SK-N-SH treated with all-trans-retinoic acid at 6 μM for 48 hours (cell line): ENCODE measurements at regions not wholly inside any gene's neighbourhood (a gene's known extent, or its start where the extent isn't known, plus 50 kb on each side); places are given as distances from the start of the nearest gene placed in this dataset.

Experiments used
- ATAC-seq: fragments of 200-7000 bp; cut with Tn5 transposase; 3 replicates; pipeline ENCODE4 v1.9.1; 2020; ENCODE audit warnings: mild to moderate bottlenecking, moderate library complexity
- ARNTL ChIP-seq: fragments of 450-650 bp; formaldehyde crosslinking; IDR thresholded peaks from 2 replicates; pipeline ENCODE4 v1.5.0; 2020; ENCODE audit warnings: low read depth, mild to moderate bottlenecking, moderate library complexity, borderline replicate concordance
- BACH2 ChIP-seq: fragments of 250-450 bp; sonication (Bioruptor Pico); IDR thresholded peaks from 2 replicates; pipeline ENCODE4 v1.9.0; 2021; ENCODE audit warnings: mild to moderate bottlenecking, borderline replicate concordance
- CSDC2 ChIP-seq: fragments of 250-450 bp; sonication (Bioruptor Pico); IDR thresholded peaks from 2 replicates; pipeline ENCODE4 v1.5.0; 2020; ENCODE audit warnings: mild to moderate bottlenecking, moderate library complexity
- ESRRG ChIP-seq: fragments of 250-450 bp; sonication (Bioruptor Pico); IDR thresholded peaks from 2 replicates; pipeline ENCODE4 v1.6.1; 2021; ENCODE audit warnings: mild to moderate bottlenecking
- GLIS3 ChIP-seq: fragments of 250-450 bp; sonication (Bioruptor Pico); IDR thresholded peaks from 2 replicates; pipeline ENCODE4 v1.5.0; 2020; ENCODE audit warnings: mild to moderate bottlenecking, moderate library complexity
- ISL1 ChIP-seq: fragments of 250-450 bp; sonication (Bioruptor Pico); IDR thresholded peaks from 2 replicates; pipeline ENCODE4 v2.1.2; 2022; ENCODE audit warnings: mild to moderate bottlenecking, moderate library complexity
- OSR1 ChIP-seq: fragments of 250-450 bp; sonication (Bioruptor Pico); IDR thresholded peaks from 2 replicates; pipeline ENCODE4 v1.8.0; 2022; ENCODE audit warnings: moderate library complexity, mild to moderate bottlenecking, inconsistent platforms
- PPARA ChIP-seq: fragments of 250-450 bp; sonication (Bioruptor Pico); IDR thresholded peaks from 2 replicates; pipeline ENCODE4 v1.5.0; 2020; ENCODE audit warnings: mild to moderate bottlenecking, borderline replicate concordance
- RARB ChIP-seq: fragments of 250-450 bp; sonication (Bioruptor Pico); IDR thresholded peaks from 2 replicates; pipeline ENCODE4 v1.8.0; 2021; ENCODE audit warnings: mild to moderate bottlenecking, moderate library complexity
- SNAI2 ChIP-seq: fragments of 250-450 bp; sonication (Bioruptor Pico); IDR thresholded peaks from 2 replicates; pipeline ENCODE4 v1.5.0; 2020; ENCODE audit warnings: mild to moderate bottlenecking, moderate library complexity
- TCF4 ChIP-seq: fragments of 250-450 bp; sonication (Bioruptor Pico); IDR thresholded peaks from 2 replicates; pipeline ENCODE4 v1.8.0; 2021; ENCODE audit warnings: mild to moderate bottlenecking, moderate library complexity, borderline replicate concordance
- TOX ChIP-seq: fragments of 250-450 bp; sonication (Bioruptor Pico); IDR thresholded peaks from 2 replicates; pipeline ENCODE4 v1.8.0; 2021; ENCODE audit warnings: mild to moderate bottlenecking, moderate library complexity, borderline replicate concordance
- ZC3H10 ChIP-seq: fragments of 250-450 bp; sonication (Bioruptor Pico); IDR thresholded peaks from 2 replicates; pipeline ENCODE4 v1.5.1; 2021; ENCODE audit warnings: mild to moderate bottlenecking, moderate library complexity
- ZFP3 ChIP-seq: fragments of 250-450 bp; sonication (Bioruptor Pico); IDR thresholded peaks from 2 replicates; pipeline ENCODE4 v1.5.0; 2020; ENCODE audit warnings: mild to moderate bottlenecking, moderate library complexity
- ZFP30 ChIP-seq: fragments of 450-650 bp; formaldehyde crosslinking; IDR thresholded peaks from 2 replicates; pipeline ENCODE4 v1.5.0; 2022; ENCODE audit warnings: mild to moderate bottlenecking, moderate library complexity
- ZNF565 ChIP-seq: fragments of 450-650 bp; formaldehyde crosslinking; conservative IDR thresholded peaks from 2 replicates; pipeline ENCODE4 v1.5.0; 2020; ENCODE audit warnings: low read depth, mild to moderate bottlenecking, moderate library complexity
- ZNF70 ChIP-seq: fragments of 450-650 bp; formaldehyde crosslinking; IDR thresholded peaks from 2 replicates; pipeline ENCODE4 v1.5.0; 2020; ENCODE audit warnings: mild to moderate bottlenecking, moderate library complexity
- ZNF8 ChIP-seq: fragments of 450-650 bp; formaldehyde crosslinking; IDR thresholded peaks from 2 replicates; pipeline ENCODE4 v1.5.0; 2020; ENCODE audit warnings: mild to moderate bottlenecking, moderate library complexity
- TF ChIP-seq, protein P1 (sequence below): fragments of 250-450 bp; sonication (Bioruptor Pico); IDR thresholded peaks from 2 replicates; pipeline ENCODE4 v1.5.0; 2020; ENCODE audit warnings: mild to moderate bottlenecking, moderate library complexity
- TF ChIP-seq, protein P2 (sequence below): fragments of 250-450 bp; sonication (Bioruptor Pico); IDR thresholded peaks from 2 replicates; pipeline ENCODE4 v1.8.0; 2020; ENCODE audit warnings: mild to moderate bottlenecking, moderate library complexity, borderline replicate concordance
- TF ChIP-seq, protein P3 (sequence below): fragments of 250-450 bp; sonication (Bioruptor Pico); IDR thresholded peaks from 2 replicates; pipeline ENCODE4 v1.5.1; 2021; ENCODE audit warnings: mild to moderate bottlenecking, moderate library complexity
- TF ChIP-seq, protein P4 (sequence below): fragments of 250-450 bp; sonication (Bioruptor Pico); IDR thresholded peaks from 2 replicates; pipeline ENCODE4 v1.5.1; 2020; ENCODE audit warnings: low read depth, mild to moderate bottlenecking, moderate library complexity
- TF ChIP-seq, protein P5 (sequence below): fragments of 250-450 bp; sonication (Bioruptor Pico); IDR thresholded peaks from 2 replicates; pipeline ENCODE4 v1.8.0; 2021; ENCODE audit warnings: low read depth, mild to moderate bottlenecking, moderate library complexity, borderline replicate concordance

DNA sequence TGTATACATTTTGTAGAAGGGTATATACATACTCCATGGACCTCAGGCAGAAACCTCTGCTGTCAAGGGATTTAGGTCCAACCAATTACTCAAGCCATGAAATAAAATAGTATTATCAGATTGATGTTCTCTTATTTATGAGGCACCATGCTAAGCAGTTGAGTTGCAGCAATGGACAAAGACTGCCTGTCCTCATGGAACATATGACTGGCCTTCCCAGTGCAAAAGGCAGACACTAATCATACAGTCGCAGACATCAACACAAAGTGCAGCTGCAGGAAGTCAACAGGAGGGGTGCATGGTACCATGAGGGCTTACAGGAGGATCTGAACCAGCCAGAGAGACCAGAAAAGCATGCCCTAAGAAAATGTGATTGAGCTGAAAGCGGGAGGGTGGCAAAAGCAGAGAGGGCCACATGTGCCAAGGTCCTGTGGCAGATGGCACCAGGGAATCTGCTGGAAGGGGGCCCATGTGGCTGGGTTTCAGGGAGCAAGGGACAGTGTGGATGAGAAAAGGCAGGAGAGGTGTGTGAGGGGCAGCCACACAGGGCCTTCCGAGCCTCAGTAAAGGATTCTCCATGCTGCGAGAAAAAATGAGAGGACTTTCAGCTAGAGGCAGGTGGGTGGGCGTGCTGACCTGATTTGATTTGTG lies 61.4 kb upstream of the RNF152 start (continued):
- TF ChIP-seq, protein P1, sequence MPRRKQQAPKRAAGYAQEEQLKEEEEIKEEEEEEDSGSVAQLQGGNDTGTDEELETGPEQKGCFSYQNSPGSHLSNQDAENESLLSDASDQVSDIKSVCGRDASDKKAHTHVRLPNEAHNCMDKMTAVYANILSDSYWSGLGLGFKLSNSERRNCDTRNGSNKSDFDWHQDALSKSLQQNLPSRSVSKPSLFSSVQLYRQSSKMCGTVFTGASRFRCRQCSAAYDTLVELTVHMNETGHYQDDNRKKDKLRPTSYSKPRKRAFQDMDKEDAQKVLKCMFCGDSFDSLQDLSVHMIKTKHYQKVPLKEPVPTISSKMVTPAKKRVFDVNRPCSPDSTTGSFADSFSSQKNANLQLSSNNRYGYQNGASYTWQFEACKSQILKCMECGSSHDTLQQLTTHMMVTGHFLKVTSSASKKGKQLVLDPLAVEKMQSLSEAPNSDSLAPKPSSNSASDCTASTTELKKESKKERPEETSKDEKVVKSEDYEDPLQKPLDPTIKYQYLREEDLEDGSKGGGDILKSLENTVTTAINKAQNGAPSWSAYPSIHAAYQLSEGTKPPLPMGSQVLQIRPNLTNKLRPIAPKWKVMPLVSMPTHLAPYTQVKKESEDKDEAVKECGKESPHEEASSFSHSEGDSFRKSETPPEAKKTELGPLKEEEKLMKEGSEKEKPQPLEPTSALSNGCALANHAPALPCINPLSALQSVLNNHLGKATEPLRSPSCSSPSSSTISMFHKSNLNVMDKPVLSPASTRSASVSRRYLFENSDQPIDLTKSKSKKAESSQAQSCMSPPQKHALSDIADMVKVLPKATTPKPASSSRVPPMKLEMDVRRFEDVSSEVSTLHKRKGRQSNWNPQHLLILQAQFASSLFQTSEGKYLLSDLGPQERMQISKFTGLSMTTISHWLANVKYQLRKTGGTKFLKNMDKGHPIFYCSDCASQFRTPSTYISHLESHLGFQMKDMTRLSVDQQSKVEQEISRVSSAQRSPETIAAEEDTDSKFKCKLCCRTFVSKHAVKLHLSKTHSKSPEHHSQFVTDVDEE (CRISPR knock-in tag), result no peak
- no peak for TF ChIP-seq ZNF8 (CRISPR knock-in tag)

DNA sequence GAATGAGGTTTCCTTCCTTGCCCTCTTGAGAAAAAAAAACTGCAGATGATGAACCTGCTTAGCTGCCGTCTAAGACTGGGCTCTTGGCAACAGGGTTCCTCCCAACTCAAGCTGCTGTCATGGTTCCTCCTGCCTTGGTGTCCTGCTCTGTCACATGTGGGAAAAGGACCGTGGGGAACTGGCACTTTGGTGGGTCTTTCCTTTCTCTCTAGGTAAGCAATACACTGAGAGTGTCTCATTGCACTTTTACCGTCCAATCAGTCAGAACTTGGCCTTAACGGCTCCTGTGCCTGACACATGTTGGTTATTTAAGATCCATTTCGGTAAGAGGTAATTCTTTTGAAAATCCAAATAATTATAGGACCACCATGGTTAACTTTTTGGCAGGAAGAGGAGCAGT lies 60.8 kb upstream of the RNF152 start:
- TF ChIP-seq BACH2 (CRISPR knock-in tag), result no peak
- TF ChIP-seq, protein P2, sequence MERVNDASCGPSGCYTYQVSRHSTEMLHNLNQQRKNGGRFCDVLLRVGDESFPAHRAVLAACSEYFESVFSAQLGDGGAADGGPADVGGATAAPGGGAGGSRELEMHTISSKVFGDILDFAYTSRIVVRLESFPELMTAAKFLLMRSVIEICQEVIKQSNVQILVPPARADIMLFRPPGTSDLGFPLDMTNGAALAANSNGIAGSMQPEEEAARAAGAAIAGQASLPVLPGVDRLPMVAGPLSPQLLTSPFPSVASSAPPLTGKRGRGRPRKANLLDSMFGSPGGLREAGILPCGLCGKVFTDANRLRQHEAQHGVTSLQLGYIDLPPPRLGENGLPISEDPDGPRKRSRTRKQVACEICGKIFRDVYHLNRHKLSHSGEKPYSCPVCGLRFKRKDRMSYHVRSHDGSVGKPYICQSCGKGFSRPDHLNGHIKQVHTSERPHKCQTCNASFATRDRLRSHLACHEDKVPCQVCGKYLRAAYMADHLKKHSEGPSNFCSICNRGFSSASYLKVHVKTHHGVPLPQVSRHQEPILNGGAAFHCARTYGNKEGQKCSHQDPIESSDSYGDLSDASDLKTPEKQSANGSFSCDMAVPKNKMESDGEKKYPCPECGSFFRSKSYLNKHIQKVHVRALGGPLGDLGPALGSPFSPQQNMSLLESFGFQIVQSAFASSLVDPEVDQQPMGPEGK, result no peak
- no peak for TF ChIP-seq ISL1
- no peak for TF ChIP-seq GLIS3 (CRISPR knock-in tag)
- TF ChIP-seq ZNF565 (CRISPR knock-in tag), result no peak
- TF ChIP-seq, protein P3, sequence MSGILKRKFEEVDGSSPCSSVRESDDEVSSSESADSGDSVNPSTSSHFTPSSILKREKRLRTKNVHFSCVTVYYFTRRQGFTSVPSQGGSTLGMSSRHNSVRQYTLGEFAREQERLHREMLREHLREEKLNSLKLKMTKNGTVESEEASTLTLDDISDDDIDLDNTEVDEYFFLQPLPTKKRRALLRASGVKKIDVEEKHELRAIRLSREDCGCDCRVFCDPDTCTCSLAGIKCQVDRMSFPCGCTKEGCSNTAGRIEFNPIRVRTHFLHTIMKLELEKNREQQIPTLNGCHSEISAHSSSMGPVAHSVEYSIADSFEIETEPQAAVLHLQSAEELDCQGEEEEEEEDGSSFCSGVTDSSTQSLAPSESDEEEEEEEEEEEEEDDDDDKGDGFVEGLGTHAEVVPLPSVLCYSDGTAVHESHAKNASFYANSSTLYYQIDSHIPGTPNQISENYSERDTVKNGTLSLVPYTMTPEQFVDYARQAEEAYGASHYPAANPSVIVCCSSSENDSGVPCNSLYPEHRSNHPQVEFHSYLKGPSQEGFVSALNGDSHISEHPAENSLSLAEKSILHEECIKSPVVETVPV (CRISPR knock-in tag), result no peak
- TF ChIP-seq, protein P4, sequence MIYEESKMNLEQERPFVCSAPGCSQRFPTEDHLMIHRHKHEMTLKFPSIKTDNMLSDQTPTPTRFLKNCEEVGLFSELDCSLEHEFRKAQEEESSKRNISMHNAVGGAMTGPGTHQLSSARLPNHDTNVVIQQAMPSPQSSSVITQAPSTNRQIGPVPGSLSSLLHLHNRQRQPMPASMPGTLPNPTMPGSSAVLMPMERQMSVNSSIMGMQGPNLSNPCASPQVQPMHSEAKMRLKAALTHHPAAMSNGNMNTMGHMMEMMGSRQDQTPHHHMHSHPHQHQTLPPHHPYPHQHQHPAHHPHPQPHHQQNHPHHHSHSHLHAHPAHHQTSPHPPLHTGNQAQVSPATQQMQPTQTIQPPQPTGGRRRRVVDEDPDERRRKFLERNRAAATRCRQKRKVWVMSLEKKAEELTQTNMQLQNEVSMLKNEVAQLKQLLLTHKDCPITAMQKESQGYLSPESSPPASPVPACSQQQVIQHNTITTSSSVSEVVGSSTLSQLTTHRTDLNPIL (CRISPR knock-in tag), result no peak
- TF ChIP-seq, protein P5, sequence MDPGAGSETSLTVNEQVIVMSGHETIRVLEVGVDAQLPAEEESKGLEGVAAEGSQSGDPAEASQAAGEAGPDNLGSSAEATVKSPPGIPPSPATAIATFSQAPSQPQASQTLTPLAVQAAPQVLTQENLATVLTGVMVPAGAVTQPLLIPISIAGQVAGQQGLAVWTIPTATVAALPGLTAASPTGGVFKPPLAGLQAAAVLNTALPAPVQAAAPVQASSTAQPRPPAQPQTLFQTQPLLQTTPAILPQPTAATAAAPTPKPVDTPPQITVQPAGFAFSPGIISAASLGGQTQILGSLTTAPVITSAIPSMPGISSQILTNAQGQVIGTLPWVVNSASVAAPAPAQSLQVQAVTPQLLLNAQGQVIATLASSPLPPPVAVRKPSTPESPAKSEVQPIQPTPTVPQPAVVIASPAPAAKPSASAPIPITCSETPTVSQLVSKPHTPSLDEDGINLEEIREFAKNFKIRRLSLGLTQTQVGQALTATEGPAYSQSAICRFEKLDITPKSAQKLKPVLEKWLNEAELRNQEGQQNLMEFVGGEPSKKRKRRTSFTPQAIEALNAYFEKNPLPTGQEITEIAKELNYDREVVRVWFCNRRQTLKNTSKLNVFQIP (CRISPR knock-in tag), result no peak
- TF ChIP-seq ZFP3 (CRISPR knock-in tag), result no peak
- no peak for TF ChIP-seq TOX (CRISPR knock-in tag)
- TF ChIP-seq PPARA (CRISPR knock-in tag), result no peak
- TF ChIP-seq ZFP30 (CRISPR knock-in tag), result no peak
- no peak for TF ChIP-seq ZNF8 (CRISPR knock-in tag)
- ATAC-seq, result no peak

DNA sequence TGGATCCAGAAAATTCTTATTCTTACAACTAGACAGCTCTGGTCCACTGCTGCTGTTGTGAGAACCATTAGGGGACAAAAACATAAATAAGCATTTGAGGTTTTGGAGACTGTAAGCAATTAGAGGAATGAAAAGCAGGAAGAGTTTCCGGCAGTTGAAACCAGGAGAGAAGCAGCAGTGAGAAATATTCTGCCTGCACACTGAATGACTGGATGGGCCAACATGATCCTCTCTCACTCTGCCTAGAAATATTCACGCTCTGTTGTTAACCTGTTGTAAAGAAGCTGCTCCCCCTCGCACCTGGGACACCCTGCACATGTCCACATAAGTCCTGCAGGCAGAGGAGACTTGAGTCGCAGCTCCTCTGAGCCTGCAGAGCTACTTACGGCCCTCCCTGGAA lies 60.4 kb upstream of the RNF152 start:
- ATAC-seq, result peak; percentile 9; the same call in 2 of the 3 replicates
- TF ChIP-seq, protein P4 (CRISPR knock-in tag), result no peak
- TF ChIP-seq ARNTL (no peak), ZNF70 (no peak), CSDC2 (CRISPR knock-in tag) (no peak), RARB (CRISPR knock-in tag) (no peak), ISL1 (no peak), SNAI2 (CRISPR knock-in tag) (no peak), TOX (CRISPR knock-in tag) (no peak), ZFP3 (CRISPR knock-in tag) (no peak), ZC3H10 (CRISPR knock-in tag) (no peak), ZNF565 (CRISPR knock-in tag) (no peak), ESRRG (CRISPR knock-in tag) (no peak), TCF4 (CRISPR knock-in tag) (no peak), BACH2 (CRISPR knock-in tag) (no peak), OSR1 (no peak), PPARA (CRISPR knock-in tag) (no peak)
- TF ChIP-seq, protein P3 (CRISPR knock-in tag), result no peak
